Activated CD4-positive, CD25-positive, alpha-beta regulatory T cell treated with anti-CD3 and anti-CD28 coated beads, Interleukin-2, amount 50 U/mL, for 24 hours (primary cell): ENCODE measurements at regions not wholly inside any gene's neighbourhood (a gene's known extent, or its start where the extent isn't known, plus 50 kb on each side); places are given as distances from the start of the nearest gene placed in this dataset.
A peak's percentile ranks its signal among the peaks of the same experiment; 100 is the strongest.

Experiments used
- ATAC-seq, 2 donors: fragments of 150-1000 bp; cut with Tn5 transposase; one replicate each; pipeline ENCODE4 v1.10.0; 2021; ENCODE audit warnings: mild to moderate bottlenecking in 1 of 2, moderate library complexity in 1 of 2

DNA sequence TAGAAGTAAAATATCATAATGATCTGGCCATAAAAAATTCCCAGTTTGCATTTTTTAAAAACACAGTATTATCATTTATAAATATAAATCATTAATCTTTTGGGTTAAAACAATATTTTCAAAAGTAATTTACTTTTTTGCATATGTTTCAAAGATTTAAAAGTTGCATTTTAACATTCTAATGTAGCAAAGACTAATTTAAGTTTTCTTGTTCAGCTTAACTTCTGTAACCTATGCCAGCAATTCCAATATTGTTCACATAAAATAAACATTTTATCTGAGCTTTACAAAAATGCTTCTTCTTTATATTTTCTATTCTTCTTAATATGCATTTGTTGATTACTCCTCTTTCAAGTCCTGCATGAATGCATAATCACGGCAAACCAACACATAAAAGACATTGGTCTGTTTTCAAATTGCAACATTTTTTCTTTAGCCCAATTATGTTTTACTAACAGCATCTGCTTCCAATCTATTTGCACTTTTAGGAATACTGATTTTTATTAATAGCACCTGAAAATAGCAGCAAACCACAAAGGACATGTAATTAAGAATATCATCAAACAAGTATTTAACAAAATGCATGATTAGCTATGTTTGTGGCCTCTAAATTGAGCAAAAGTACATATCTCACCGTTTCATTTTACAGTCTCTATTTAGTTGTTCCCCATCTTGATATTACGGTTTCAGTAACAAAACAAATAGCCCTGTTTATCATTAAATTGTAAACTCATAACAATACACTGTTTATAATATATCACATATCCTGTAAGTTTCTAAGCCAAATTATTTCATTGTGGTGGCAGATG is 286.9 kb upstream of the NFE2L3 start:
- no peak for ATAC-seq

GRCh38 chr7:25868509-25868908 is 283.5 kb upstream of the NFE2L3 start:
- ATAC-seq, result no peak

- no peak for ATAC-seq
Observed at GRCh38 chr7:25870574-25870973, 281.4 kb upstream of the NFE2L3 start.

DNA sequence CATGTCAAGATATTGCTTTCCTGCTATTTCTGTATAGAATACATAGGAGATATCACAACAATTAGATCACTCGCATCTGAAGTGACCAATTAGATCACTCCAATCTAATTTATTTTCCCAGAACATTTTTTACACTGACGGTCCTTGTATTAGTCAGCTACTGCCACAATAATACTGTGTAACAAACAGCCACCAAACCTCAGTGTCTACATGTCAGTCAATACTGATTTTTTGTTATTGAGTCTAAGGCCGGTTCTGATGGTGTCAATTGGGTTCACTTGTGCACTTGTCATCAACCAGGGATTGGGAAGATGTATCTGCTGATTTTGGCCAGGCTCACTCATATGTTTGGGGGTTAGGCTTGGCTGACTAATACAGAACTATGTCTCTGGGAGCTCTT is 275.9 kb upstream of the NFE2L3 start:
- no peak for ATAC-seq

DNA sequence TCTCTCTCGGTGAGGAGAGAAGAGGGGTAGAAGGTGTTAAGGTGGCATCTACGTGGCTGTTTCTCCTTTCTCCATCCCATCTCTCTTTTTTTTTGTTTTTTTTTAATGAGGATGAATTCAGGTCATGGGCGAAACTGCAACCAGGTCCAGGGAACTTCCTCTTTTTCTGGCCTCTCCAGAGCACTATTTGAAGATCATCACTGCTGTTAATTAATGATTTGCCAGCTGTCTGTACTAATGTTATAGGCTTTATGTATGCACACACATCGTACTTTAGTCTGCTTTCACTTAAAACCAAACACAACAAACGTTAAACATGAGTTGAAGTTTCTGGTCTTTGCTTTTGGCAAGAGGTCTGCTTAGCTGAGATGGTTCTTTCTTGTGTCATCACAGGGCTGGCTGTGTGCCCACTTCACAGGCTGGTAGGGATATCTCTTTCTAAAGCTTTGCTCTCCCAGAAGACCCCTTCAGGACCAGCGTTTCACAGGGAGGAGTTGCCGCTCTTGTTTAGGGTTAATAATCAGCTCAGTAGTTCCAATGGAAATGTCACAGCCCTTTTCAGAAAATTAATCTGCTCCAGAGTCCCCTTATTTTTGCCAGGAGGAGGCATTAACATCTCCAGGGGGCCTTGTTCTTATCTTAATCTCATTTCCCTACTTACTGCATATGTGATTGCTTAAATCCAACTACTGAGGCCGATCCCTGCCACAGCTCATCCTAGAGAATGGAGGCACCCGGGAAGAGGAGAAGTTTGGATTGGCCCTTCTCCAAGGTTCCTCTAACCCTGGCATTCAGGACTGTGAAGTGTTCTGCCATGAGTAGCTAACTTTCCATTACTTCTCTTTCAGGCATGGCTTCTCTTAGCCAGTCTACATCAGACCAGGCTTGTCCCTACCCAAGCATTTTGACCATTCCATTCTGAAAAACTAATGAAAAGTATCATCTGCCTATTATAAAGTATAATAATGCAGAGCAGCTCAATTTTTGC is 273.9 kb upstream of the NFE2L3 start:
- ATAC-seq, result no peak

DNA sequence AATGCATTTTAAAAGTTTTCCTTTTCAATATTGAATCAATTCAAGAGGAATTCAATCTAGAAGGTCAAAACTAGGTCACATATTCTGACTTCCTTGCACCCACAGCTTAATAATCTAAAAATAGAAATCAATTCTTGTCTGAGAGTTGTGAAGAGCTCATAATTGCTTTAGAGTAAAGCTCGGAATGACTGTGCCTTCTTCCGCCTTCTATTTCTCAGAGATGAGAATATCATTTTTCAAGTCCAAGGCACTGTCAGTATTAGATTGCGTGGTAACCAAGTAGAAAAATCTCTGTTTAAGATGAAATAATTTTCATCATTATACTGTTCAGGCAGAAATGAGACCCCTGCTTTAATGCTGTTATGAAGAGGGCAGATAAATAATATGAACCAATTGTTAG is 272.2 kb upstream of the NFE2L3 start:
- ATAC-seq, result no peak

- no peak for ATAC-seq
Observed at GRCh38 chr7:25881317-25882037, 270.5 kb upstream of the NFE2L3 start.

- ATAC-seq, result no peak
Observed at GRCh38 chr7:25882151-25882773, 269.7 kb upstream of the NFE2L3 start.

- ATAC-seq, result no peak
Observed at GRCh38 chr7:25884265-25884828, 267.7 kb upstream of the NFE2L3 start.

GRCh38 chr7:25885057-25885576 is 266.9 kb upstream of the NFE2L3 start:
- no peak for ATAC-seq

DNA sequence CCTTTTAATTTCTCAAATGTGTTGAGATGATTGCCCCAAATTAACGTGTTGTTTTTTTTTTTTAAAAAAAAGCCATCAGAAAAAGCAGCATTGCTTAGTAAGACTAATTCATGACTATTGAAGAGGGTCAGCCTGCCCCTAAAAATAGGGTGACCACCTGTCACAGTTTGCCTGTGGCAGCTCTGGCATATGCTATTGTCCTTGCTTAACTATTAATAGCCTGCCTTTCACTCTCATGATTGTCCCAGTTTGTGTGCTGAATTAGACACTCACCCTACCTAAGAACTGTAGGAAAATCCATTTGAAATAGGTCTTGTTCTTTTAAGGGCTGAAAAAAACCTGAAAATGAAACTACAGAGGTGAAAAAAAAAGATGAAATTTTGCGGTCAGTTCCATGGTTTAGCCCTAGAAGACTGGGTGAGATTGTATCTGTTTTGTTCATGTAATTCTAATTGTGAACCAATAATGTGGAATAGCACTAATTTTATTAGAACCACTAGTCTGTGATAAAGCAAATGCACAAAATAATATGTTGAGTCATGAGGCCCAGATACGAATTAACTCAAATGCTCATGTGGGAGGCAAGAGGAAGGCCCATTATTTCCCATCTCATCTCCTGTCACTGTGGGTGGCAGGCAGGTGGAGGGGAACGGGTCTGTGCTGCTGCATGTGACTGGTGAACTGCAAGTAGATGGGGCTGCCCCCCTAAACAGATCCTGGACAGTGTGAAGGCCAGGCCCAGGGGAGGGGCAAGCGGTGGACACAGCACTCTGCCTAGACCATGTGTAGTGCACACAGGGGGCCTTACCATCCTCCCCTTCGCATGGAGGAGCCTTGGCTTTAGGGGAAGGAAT is 265.4 kb upstream of the NFE2L3 start:
- no peak for ATAC-seq

DNA sequence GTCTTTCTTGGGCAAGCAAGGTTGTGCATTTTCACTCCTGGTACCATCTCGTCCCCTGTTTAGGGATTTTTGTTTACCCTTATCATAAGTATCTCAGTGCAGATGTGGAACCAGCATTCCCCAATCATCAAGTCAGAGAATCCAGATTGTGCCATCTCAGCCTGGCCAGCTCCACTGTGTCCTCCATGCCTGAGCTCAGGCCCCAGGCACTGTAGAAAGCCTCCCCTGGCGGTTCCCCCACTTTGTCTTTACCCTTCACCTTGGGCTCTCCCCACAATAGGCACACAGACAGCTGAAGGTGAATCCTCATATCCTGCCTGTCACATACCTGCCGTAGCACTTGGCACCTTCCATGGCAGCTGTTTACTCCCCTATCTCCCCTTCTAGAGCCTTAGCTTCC is 264.7 kb upstream of the NFE2L3 start:
- no peak for ATAC-seq

DNA sequence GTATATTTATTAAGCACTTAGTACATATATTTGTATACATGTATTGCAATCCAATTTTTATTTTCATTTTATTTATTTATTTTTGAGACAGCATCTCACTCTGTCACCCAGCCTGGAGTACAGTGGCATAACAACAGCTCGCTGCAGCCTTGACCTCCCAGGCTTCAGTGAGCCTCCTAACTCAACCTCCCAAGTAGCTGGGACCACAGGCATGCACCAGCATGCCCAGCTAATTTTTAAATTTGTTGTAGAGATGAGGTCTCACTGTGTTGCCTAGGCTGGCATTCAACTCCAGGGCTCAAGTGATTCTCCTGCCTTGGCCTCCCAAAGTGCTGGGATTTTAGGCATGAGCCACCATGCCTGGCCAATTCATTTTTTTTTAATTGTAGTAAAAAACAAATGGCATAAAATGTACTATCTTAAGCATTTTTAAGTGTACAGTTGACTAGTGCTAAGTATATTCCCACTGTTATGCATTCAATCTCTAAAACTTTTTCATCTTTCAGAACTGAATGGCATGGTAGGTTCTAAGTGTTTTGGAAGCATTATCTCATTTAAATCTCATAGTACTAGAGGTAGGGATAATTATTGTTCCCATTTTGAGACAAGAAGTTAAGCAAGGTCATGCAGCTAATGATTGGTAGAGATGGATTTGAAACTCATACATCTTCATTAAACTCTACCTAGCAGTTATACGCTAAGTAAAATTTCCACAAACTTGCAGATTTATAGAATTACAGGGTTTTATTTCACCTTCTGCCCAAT is 264.0 kb upstream of the NFE2L3 start:
- ATAC-seq, result no peak

- no peak for ATAC-seq
Observed at GRCh38 chr7:25889765-25890164, 262.2 kb upstream of the NFE2L3 start.

- ATAC-seq, result no peak
Observed at GRCh38 chr7:25891591-25891990, 260.4 kb upstream of the NFE2L3 start.

GRCh38 chr7:25893436-25893835 is 258.6 kb upstream of the NFE2L3 start:
- no peak for ATAC-seq

DNA sequence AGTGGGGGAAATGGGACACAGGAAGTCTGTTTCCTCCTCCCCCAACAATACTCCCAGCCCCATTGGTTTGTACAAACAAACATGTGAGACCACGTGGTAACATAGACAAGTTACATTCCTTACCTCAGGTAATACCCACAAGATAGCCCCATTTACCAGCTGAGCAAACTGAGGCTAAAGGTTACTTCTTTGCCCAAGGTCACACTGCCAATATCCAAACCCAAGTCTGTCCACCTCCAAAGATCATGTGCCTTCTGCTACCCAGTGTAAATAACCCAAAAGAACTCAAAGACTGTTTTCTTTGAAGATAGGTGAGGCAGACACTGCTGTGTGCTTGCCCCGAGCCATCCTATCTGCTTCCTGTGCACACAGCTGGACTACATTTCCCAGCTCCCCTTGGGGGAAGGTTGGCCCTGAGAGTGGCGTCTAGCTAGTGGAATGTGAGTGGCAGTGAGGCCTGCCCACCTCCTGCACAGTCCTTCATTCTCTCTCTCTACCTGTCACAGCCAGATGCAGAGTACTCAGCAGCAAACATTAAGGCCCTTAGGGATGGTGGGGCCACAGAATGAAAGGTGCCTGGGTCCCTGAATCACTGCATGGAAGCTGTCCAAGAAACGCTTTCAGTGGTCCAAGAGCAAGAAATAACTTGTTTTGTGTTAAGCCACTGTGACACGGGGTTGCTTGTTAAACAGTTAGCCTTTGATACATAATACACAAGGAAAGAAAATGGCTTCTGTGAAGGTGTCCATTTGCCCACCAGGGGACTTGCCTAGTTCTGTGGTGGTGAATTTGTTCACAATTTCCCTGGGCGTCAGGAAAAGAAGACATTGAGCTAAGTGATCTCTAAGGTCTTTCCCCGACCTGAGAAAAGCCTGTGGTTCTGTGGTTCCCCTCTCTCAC is 257.7 kb upstream of the NFE2L3 start:
- peak; percentile 33 to 64 for ATAC-seq

DNA sequence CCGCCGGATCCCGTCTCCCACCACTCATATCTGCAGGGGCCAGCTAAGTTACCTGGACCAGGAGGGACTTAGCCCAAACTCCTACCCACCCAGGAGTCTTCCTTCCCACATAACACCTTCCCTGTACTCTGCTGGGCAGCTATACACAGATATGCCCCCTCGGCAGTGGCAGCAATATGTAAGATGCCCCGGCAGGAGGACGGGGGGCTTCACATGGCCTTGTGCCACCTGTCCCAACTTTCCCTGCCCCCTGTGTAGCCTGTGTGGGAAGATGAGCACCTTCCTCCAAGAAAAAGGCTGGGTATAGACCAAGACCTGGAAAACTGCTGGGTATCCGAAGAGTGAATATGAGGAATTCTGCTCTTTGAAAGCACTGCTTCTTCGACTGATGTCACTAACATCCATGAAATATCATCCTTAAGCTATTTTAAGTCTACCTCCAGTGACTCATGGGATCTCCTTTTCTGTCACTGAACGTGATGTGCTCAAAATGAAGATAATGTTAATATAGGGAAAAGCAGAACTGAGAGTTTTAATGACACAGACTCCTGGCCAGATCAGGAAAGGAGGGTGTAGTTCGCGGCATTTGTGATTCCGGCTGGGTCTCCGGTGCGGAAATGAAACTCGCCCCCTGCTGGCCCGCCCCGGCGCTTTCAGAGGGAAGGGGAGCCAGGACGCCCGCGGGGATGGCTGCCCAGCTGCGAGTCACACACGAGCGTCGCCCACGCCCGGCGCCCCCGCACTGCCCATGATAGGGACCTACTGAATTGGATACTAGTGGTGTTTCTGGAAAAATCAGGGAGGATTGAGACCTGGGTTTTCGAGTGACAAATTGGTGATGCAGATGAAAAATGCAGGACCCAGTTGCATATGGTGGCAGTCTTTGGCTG is 256.9 kb upstream of the NFE2L3 start:
- peak; percentile 56 to 63 for ATAC-seq
